Activated CD8-positive, alpha-beta memory T cell treated with anti-CD3 and anti-CD28 coated beads, Interleukin-2, amount 50 U/mL, for 1 hour (primary cell): ENCODE measurements at regions not wholly inside any gene's neighbourhood (a gene's known extent, or its start where the extent isn't known, plus 50 kb on each side); places are given as distances from the start of the nearest gene placed in this dataset.

ENCODE experiments used
- DNase-seq: peaks from one replicate; pipeline ENCODE4 v3.0.0-alpha.2; 2020; ENCODE audit errors: extremely low read depth

DNA sequence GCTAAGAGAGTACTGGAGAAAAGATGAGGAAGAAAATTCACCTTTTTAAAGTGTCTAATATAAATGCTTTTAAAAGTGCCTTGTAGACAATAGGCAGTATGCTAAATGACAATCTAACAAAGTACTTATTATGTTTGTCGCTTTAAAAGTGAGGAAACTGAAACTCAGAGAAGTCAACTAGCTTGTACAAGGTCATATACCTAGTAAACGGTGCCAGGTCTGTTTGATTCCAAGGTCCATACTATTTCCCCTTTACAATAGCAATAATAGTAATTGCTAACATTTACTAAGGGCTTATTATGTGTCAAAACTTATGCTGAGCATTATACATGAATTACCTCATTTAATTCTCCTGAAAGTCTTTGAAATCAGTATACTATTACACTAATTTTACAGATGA lies 328.6 kb upstream of the SLC24A2 start:
- no peak for DNase-seq

DNA sequence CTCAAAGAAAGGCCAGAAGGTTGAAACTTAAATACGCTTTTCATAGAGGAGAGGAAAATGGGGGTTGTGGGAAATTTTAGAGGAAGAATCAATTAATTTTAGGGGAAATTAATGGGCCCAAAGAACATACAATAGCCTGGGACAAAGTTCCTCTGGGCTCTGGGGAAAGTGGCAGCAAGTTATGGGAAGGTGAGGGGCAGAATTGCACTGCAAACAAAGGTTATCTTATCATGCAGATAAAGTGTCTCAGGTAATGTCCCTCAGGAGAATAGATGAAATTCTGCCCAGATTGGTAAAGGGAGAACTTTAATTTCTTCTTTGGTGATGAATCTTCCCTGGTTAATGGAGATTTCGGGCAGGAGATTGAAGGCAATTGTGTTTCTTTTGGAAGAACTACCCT lies 326.1 kb upstream of the SLC24A2 start:
- no peak for DNase-seq

DNA sequence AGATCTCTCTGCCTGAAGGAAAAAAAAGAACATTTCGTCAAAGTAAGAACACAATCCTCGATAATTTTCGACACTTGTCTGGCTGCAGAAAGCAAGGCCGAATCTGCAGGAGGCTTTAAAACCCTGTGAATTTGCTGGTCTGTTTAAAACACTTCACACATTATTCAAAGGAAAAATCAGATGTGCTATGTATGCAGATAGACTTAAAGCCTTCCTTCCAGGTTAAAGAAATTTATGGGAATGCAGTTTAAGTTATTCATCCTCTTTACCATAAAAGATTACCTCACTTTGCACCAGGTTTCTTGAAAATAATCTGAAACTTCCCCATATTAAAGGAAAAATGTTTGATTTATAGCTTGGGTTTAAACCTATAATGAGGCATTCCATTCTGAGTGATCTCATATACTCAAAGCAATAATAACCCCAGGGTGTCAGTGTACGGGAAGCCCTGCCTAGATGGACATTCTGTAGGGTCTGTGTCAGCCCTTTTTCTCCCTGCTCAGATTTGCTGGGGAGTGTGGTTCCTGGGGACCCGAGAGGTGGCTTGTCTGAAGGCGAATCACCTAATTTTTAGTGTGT lies 323.5 kb upstream of the SLC24A2 start:
- no peak for DNase-seq

DNA sequence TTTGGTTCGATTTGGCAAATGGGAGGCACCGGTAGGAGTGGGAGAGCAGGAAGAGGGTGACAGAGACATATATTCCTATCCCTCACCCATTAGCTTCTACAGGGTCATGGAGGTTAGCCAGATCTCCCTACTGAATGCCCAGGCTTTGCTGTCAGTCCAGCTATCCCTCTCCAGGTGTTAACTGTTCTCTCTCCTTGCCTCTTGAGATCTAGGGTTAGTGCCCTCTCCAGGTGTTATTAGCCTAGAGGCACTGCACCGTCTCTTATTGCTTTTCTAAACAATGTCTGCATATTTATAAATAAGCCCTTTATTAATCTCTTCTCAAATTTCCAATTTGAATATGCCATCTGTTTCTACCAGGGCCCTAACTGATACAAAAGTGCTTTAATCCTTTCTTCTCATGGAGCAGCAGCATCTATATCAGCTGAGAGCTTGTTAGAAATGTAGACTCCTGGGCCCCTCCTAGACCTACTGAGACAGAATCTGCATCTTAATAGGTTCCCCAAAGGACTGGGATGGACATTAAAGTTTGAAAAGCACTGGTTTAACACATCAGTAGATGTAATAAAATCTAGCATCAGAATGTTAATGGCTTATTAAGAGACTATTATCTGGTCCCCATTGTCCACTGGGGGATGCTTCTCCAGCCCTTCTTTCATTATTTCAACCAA lies 322.5 kb upstream of the SLC24A2 start:
- no peak for DNase-seq

DNA sequence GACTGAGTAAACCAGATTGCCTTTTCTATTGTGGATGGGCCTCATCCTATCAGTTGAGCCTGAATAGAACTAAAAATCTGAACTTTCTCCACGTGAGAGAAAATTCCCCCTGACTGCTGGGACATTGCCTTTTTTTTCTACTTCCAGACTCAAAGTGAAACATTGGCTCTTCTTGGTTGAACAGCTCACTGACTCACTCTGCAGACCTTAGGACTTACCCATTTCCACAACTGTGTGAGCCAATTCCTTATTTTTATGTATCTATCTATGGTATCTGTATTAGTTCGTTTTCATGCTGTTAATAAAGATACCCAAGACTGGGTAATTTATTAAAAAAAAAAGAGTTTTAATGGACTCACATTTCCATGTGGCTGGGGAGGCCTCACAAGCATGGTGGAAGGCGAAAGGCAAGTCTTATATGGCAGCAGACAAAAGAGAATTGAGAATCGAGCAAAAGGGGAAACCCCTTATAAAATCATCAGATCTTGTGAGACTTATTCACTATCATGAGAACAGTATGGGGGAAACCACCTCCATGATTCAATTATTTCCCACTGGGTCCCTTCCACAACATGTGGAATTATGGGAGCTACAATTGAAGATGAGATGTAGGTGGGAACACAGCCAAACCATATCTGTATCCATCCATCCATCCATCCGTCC lies 306.7 kb upstream of the SLC24A2 start:
- DNase-seq: no peak

DNA sequence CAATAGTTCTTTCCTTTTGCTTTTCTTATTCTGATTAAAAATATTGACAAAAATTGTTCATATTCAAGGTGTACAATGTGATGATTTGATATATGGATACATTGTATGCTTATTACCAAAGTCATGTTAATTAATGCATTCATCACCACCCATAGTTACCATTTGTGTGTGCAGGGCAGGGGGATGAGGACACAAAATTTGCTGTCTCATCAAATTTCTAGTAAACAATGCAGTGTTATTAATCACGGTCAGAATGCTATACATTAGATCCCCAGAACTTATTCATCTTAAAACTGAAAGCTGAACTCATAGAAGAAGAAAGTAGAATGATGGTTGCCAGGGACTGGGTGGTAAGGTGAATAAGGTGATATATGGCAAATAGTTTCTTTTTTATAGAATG lies 303.7 kb upstream of the SLC24A2 start:
- no peak for DNase-seq

DNA sequence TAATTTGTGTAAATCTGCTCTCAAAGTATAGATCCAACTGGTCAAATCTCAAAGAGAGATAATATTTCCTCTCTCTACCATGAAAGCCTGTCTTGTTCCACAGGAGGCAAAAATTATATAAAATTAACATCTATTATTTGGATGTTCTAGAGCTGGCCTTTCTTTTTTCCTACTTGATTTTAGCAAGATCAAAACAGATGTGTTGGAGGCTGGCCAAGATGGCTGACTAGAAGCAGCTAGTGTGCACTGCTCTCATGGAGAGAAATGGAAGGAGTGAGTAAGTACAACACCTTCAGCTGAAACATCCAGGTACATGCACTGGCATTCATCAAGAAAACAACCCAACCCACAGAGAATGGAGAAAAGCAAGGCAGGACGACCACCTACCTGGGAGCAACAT lies 298.6 kb upstream of the SLC24A2 start:
- DNase-seq: no peak

DNA sequence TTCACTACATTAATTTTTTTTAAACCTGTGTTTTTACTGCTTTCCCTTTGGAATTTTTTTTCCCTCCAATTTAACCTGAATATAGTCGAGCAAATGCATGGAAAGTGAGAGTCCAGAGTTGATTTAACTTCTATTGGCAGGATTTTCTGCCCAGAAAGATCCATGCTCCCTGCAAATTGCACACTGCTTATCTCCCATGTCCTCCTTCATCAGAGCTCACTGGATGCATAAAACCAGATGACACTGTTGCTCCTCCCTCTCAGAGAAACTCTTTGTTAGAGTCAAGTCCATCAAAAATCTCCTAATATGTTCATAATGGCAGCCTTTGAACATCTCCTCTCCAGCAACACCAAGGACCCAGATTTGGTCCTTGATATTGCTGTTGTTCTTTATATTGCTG lies 297.0 kb upstream of the SLC24A2 start:
- DNase-seq: no peak

DNA sequence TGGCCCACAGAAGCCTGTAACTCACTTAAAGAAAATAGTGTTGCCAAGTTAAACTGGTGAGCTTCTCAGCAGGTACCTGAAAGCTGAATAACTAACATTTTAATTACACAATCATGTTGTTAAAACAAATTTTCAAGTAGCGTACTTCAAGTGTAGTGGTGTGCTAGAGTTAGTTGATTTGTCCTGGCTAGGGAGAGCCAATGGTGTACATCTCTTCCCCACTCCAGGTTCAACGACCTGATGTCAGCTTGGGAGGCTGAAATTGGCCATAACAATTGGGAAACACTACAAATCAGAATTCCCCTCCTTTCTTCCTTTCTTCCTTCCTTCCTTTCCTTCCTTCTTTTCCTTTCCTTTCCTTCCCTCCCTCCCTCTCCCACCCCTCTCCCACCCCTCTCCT lies 295.3 kb upstream of the SLC24A2 start:
- DNase-seq: no peak

DNA sequence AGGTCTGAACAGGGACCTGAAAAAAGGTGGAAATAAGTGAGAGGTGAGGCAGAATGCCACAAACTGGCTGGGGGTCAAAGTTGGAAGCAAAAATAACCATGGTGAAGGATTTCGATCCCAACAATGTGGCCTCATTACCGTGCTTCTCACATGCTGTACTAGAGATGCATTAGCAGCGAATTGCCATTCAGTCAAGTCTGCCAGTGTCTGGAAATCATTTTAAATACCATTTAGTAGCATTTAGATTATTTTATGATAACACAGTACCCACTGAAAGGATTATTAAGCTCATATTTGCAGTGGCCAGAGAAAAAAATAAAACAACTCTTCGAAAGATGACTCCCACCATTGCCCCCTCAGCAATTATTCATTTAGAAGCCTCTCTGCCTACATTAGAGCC lies 294.6 kb upstream of the SLC24A2 start:
- DNase-seq: no peak

DNA sequence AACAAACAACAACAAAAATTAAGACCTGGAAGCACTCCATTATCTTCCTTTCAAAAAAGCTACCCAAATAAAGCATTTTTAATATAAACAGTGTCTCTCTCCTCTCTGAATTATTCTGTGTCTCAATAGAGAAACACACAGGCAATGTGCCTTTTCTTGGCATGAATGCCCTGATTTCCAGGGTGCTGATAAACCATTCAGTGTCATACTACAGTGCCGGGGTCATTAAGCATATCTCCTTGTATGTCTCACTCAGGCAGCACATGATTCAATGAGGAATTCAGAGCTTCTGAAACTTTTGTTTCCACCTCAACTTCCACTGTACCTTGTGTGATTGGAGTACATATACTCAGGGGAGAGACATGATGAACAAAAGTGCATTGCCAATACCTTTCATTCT lies 294.0 kb upstream of the SLC24A2 start:
- DNase-seq: no peak

DNA sequence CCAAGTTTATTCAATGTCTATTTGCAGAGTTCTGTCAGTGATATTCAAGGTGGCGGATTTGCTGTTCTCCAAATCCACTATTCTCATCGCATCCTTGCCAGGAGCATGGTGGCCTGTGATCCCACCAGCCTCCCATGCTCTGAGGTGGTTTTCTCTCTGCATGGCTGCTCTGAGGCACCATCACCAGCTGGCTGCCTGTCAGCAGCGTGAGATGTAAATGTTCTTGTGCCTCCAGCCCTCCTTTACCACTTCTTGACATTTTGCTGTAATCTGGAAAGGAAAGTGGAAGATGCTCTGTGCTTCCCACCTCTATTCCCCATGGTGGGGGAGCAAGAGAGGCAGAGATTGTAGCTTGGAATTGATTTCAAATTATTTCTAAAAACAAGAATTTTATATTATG lies 293.6 kb upstream of the SLC24A2 start:
- no peak for DNase-seq

DNA sequence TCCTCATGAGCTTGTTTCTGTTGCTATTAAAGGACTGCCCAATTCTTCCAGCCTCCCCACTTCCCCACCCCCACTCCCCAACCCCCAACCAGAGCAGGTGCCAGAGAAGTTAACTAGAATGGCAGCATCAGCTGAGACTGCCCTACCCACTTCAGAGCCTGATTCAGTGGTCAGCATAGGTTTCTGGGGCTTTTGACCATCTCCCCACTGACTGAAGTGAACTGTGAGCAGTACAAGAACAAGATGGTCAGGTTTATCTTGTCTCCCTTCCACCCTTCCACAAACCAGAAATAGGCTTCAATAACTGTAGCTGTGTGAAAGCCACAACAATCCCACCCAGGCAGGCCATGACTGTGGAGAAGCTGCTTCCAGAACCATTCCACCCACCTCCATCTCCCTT lies 289.4 kb upstream of the SLC24A2 start:
- DNase-seq: no peak

DNA sequence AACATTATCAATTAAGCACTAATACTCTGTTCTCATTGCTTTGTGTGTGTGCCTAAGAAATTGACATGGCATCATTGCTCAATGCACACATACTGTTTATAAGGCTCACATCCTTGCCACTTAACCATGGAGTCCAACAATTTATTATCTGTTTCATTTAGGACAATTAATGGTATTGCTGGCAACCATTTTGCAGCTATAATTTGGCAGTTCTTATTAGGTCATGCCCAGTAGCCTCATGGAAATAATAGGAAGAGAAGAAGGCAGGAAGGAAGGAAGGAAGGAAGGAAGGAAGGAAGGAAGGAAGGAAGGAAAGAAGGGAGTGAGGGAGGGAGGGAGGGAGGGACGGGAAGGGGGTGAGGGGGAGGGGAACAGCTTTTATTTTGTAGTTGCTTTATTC lies 285.5 kb upstream of the SLC24A2 start:
- no peak for DNase-seq

DNA sequence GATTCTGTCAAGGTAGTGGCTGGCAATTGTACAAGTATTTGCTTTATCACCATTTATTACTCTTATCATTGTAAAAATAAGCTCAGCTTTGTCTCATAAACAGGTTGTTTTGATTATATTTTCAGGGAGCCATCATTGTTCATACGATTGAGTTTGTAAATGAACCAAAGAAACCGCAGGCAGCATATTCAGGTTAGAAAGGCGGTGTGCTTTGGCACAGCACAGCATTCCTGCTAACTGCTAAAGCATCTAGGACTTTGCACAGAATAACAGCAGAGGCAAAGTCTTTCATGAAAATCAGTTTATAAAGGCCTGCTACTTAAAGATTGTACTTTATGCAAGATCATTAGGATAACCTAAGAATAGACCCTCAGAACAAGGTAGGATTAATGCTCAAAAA lies 281.5 kb upstream of the SLC24A2 start:
- no peak for DNase-seq

DNA sequence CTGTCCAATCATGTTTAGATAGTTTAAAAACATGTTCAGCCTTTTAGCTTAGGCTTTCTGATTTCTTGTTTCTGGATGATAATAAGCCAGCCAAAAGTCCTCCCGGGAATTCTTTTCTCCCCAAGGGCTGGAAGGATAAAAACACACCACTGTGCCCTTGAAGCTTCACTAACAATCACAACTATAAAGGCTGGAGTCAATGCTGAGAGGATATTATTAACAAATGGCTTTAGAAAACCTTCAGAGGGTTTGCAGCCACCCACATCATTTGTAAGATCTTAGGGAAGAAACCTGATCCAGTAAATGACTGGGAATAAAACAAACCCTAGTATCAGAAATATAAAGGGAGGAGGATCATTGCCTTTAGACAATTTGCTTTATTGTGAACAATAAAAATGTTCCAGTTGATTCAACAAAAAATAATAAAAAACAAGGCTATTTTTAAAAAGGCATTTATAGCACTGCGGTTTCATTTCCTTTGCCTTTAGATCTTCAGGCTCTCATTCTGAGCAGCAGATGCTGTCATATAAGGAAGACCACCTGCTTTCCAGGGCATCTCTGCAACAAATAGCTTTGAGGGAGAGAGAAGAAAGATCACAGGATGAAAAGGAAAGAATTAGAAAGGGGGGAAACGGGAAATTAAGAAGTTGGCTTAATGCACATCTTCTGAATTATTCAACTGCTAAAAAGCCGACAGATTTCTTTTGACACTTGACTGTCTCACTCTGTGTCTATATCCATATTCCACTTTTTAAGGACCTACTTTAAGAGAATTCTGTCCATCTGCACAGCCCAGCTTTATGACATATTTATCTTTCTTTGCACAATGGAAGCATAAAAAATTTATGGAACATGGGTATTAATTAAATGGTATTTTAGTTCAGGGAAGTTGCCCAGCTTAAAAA lies 277.2 kb upstream of the SLC24A2 start:
- DNase-seq: no peak

DNA sequence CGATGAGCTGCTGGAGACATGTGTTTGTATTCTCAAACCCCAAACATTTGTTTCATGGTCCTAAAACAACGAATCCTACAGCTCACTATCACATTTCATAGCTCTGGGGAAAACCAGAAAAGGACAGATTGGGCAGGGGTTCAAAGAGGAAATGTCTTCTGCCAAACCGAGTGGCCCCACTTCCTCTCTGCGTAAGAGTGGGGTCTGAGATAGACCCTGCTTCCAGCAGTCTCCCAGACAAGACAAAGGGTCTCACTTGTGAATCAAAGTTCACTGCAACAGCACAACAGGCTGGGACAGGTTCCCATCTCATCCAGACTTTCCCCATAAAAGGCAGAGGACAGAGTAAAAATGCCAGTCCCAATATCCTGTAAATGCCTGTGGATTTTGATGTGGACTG lies 276.2 kb upstream of the SLC24A2 start:
- DNase-seq: no peak

DNA sequence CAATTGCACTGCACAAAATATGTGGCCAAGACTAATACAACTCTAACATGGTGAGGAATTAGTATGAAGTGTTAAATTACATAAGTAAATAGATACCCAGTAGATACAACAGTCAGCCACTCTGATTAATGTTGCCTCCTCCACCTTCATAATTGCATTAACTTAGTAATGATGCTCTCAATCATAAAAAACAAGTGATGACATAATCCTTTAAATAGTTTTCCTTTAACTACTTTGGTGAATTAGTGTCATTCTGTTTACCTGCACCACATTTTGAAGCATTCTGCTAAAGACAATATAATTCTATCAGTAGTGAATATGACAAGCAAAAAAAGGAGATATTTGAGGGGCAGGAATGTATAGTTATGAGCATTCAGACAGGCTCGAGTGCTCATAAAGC lies 265.9 kb upstream of the SLC24A2 start:
- no peak for DNase-seq

DNA sequence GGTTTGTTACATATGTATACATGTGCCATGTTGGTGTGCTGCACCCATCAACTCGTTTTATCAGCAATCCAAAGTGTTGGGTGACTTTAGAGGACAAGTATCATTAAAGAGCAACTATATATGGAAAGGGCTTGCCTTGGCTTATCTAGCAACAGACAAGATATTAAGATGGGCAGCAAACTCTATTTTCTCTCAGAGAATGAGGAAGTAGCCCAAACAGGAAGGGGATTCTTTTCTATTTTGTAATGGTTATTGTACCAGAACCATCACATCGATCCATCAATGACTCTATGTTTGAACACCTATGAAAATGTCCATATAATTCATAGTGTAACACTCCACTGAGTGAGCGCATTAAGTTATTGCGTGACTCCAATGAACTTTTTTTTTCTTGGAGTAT lies 260.1 kb upstream of the SLC24A2 start:
- no peak for DNase-seq

DNA sequence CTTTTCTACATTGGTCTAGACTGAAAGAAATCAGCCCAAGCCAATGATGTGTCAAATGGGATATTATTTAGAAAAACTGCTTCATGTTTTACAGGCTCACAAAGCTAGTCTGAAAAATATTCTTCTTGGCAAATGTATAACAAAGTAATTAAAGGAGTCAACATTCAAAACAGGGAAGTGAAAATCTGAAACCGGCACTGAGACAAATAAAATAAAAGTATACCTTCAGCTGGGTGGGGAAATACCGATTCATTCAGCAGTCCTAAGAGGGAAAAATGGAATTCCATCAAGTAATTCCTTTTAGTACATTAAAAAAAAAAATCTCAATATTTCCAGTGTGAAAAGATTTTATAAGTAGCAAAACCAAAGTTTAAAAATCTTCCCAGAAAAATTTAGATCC lies 259.6 kb upstream of the SLC24A2 start:
- DNase-seq: no peak

DNA sequence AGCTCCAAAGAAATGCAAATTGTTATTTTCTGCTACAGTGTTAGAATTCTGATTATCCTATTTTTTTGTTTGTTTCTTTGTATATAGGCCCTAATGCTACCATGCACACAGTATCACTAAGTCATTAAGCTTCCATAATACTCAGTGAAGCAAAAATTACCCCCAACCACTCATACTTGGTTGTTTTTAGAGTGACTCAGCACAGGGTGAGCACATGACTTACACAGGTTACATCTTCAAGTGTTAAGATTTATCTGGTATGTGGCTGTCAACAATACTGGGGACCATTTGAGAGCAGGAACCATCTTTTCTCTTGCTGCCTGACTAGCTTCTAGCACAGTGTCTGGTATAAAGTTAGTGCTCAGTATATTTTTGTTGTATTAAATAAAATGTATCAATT lies 255.8 kb upstream of the SLC24A2 start:
- DNase-seq: no peak

DNA sequence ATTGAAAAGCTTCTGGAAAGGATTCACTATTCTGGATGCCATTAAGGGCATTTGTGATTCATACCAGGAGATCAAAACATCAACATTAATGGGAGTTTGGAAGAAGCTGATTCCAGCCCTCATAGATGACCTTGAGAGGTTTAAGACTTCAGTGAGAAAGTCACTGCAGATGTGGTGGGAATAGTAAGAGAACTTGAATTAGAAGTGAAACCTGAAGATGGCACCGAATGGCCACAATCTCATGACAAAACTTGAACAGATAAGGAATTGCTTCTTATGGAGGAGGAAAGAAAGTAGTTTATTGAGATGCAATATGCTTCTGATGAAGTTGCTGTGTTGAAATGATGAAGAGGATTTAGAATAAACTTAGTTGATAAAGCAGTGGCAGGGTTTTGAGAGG lies 254.6 kb upstream of the SLC24A2 start:
- DNase-seq: no peak

DNA sequence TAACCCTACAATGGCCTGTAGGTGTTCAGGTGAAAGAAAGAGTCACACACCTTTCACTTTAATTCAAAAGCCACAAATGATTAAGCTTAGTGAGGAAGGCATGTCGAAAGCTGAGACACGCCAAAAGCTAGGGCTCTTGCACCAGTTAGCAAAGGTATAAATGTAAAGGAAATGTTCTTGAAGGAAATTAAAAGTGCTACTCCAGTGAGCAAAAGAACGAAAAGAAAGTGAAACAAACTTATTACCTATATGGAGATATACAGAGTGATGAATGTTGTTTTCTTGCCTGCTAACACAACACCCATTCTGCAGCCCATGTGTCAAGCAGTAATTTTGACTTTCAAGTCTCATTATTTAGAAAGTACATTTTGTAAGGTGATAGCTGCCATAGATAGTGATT lies 254.2 kb upstream of the SLC24A2 start:
- DNase-seq: no peak
